Neuronal stem cell (in vitro differentiated cells): ENCODE measurements at regions not wholly inside any gene's neighbourhood (a gene's known extent, or its start where the extent isn't known, plus 50 kb on each side); places are given as distances from the start of the nearest gene placed in this dataset.

Experiments
- DNase-seq: peaks from one replicate; pipeline ENCODE4 v3.0.0-alpha.2; 2013; ENCODE audit warnings: low spot score
- H2AFZ ChIP-seq: one replicate; pipeline ENCODE4 v1.6.1; 2013; ENCODE audit warnings: mild to moderate bottlenecking, low read length, inconsistent platforms
- H2AK5ac ChIP-seq: 2 replicates; pipeline ENCODE4 v1.6.1; 2013; ENCODE audit warnings: low read depth, mild to moderate bottlenecking, inconsistent platforms, low read length, moderate library complexity, mixed read lengths
- H2BK120ac ChIP-seq: 2 replicates; pipeline ENCODE4 v1.6.1; 2013; ENCODE audit warnings: low read depth, mild to moderate bottlenecking, inconsistent platforms, low read length, moderate library complexity, mixed read lengths
- H2BK12ac ChIP-seq: one replicate; pipeline ENCODE4 v1.6.1; 2013; ENCODE audit warnings: low read length, inconsistent platforms
- H2BK15ac ChIP-seq: 2 replicates; pipeline ENCODE4 v1.6.1; 2013; ENCODE audit warnings: mild to moderate bottlenecking, low read length, inconsistent platforms, mixed read lengths
- H2BK5ac ChIP-seq: one replicate; pipeline ENCODE4 v1.6.1; 2013; ENCODE audit warnings: inconsistent platforms, mild to moderate bottlenecking, low read length, moderate library complexity
- H3K14ac ChIP-seq: one replicate; pipeline ENCODE4 v1.6.1; 2013; ENCODE audit warnings: low read length, inconsistent platforms
- H3K18ac ChIP-seq: 2 replicates; pipeline ENCODE4 v1.6.1; 2013; ENCODE audit warnings: low read length, inconsistent platforms
- H3K23ac ChIP-seq: 2 replicates; pipeline ENCODE4 v1.6.1; 2013; ENCODE audit warnings: low read depth, mild to moderate bottlenecking, mixed read lengths, low read length, inconsistent platforms; ENCODE audit not compliant: poor library complexity
- H3K27ac ChIP-seq: replicated peaks from 3 replicates; pipeline ENCODE4 v1.5.1; 2013; ENCODE audit warnings: low read length, inconsistent platforms
- H3K27me3 ChIP-seq, 3 experiments: 2 replicates each; pipeline ENCODE4 v1.6.1; 2013; ENCODE audit warnings: low read length in 3 of 3, mild to moderate bottlenecking in 2 of 3, inconsistent platforms in 1 of 3, low read depth in 1 of 3, mixed read lengths in 1 of 3, moderate library complexity in 1 of 3; ENCODE audit not compliant: control insufficient read depth in 3 of 3, insufficient read depth in 3 of 3
- H3K36me3 ChIP-seq, 2 donors: replicated peaks in 1 of 2; 2 replicates each; pipeline ENCODE4 v1.6.1; 2013; ENCODE audit warnings: low read length in 2 of 2; ENCODE audit not compliant: control insufficient read depth in 2 of 2, insufficient read depth in 2 of 2
- H3K4ac ChIP-seq: 2 replicates; pipeline ENCODE4 v1.6.1; 2013; ENCODE audit warnings: inconsistent platforms, mild to moderate bottlenecking, low read length, moderate library complexity
- H3K4me1 ChIP-seq, 2 donors: 1 replicate in 1 of 2; 2 replicates in 1 of 2; pipeline ENCODE4 v1.6.1; 2013; ENCODE audit warnings: low read length in 2 of 2, low read depth in 1 of 2; ENCODE audit not compliant: control insufficient read depth in 2 of 2, insufficient read depth in 1 of 2
- H3K4me2 ChIP-seq: one replicate; pipeline ENCODE4 v1.6.1; 2013; ENCODE audit warnings: mild to moderate bottlenecking, low read length, inconsistent platforms; ENCODE audit not compliant: insufficient read depth, poor library complexity, severe bottlenecking
- H3K4me3 ChIP-seq, 2 donors: 2 replicates each; pipeline ENCODE4 v1.5.1; 2013; ENCODE audit warnings: low read length in 2 of 2, mild to moderate bottlenecking in 2 of 2, inconsistent platforms in 1 of 2, moderate library complexity in 1 of 2
- H3K79me1 ChIP-seq: one replicate; pipeline ENCODE4 v1.6.1; 2013; ENCODE audit warnings: low read depth, mild to moderate bottlenecking, inconsistent platforms, low read length, moderate library complexity
- H3K9ac ChIP-seq: one replicate; pipeline ENCODE4 v1.6.1; 2013; ENCODE audit warnings: mild to moderate bottlenecking, low read depth, low read length, inconsistent platforms; ENCODE audit not compliant: poor library complexity
- H3K9me3 ChIP-seq, 2 donors: replicated peaks in 1 of 2; 2 replicates each; pipeline versions ENCODE3 to v1.6.1; 2013; ENCODE audit warnings: low read length in 2 of 2, mild to moderate bottlenecking in 2 of 2, inconsistent platforms in 1 of 2, low read depth in 1 of 2, mixed read lengths in 1 of 2, moderate library complexity in 1 of 2; ENCODE audit not compliant: control insufficient read depth in 2 of 2, insufficient read depth in 1 of 2
- H4K8ac ChIP-seq: one replicate; pipeline ENCODE4 v1.6.1; 2013; ENCODE audit warnings: low read depth, mild to moderate bottlenecking, inconsistent platforms, low read length, moderate library complexity
- H4K91ac ChIP-seq: one replicate; pipeline ENCODE4 v1.6.1; 2013; ENCODE audit warnings: low read length, low read depth, mild to moderate bottlenecking, inconsistent platforms; ENCODE audit not compliant: poor library complexity
- WGBS, 2 donors: extraction: QIAGEN DNeasy Blood & Tissue Kit; methylation state at CpG; one replicate each; pipeline ENCODE4 v1.1.7; 2013; ENCODE audit warnings: missing lambda C conversion rate in 2 of 2, mixed read lengths in 1 of 2; ENCODE audit not compliant: insufficient read length in 2 of 2, insufficient replicate concordance in 1 of 2; ENCODE audit errors: extremely low coverage in 2 of 2; 5-methylcytosine and 5-hydroxymethylcytosine counted together

GRCh38 chr7:33805630-33806233 is 99.6 kb upstream of the BMPER start:
- H3K27me3 ChIP-seq = no peaks in the 10 kb centered on the region
- no peak overlapping the region for H4K8ac ChIP-seq
- H2BK120ac ChIP-seq = no peak overlapping the region
- H3K79me1 ChIP-seq = no peaks in the 10 kb centered on the region
- DNase-seq = no peak
- H2BK12ac ChIP-seq = no peak overlapping the region
- WGBS, 2 donors = no CpG with 5 or more reads among the region's 7 CpGs
- no peak overlapping the region for H2BK15ac ChIP-seq
- H4K91ac ChIP-seq = no peak overlapping the region
- no peak overlapping the region for H3K4me3 ChIP-seq
- no peak overlapping the region for H3K14ac ChIP-seq
- H3K4me2 ChIP-seq = no peak overlapping the region
- no peaks in the 10 kb centered on the region for H3K36me3 ChIP-seq
- no peak overlapping the region for H3K4ac ChIP-seq
- H3K9me3 ChIP-seq = no peaks in the 10 kb centered on the region
- H2BK5ac ChIP-seq = no peak overlapping the region
- H3K9ac ChIP-seq = no peak overlapping the region
- H3K18ac ChIP-seq = no peak overlapping the region
- no peak overlapping the region for H2AK5ac ChIP-seq
- no peak overlapping the region for H2AFZ ChIP-seq
- no peak overlapping the region for H3K27ac ChIP-seq
- peaks cover 0 to 11% of the 10 kb centered on the region in 2 donors for H3K4me1 ChIP-seq
- no peak overlapping the region for H3K23ac ChIP-seq

GRCh38 chr7:33806298-33807154 is 98.8 kb upstream of the BMPER start:
- Histone ChIP-seq H3K36me3 (no peaks in the 10 kb centered on the region), H3K27ac (no peak overlapping the region), H4K8ac (no peak overlapping the region), H2AFZ (no peak overlapping the region), H3K23ac (no peak overlapping the region), H4K91ac (no peak overlapping the region), H3K27me3 (no peaks in the 10 kb centered on the region), H3K4me3 (no peak overlapping the region), H2BK12ac (no peak overlapping the region), H2BK120ac (no peak overlapping the region), H3K9ac (no peak overlapping the region), H3K79me1 (no peaks in the 10 kb centered on the region), H3K4ac (no peak overlapping the region), H2BK5ac (no peak overlapping the region), H2AK5ac (no peak overlapping the region), H3K18ac (no peak overlapping the region), H2BK15ac (no peak overlapping the region), H3K9me3 (no peaks in the 10 kb centered on the region), H3K4me1 (peaks cover 0 to 11% of the 10 kb centered on the region in 2 donors), H3K14ac (no peak overlapping the region), H3K4me2 (no peak overlapping the region)
- WGBS, 2 donors = no CpG with 5 or more reads among the region's 5 CpGs
- DNase-seq = no peak

GRCh38 chr7:33807155-33807530 is 98.2 kb upstream of the BMPER start:
- Histone ChIP-seq H3K18ac (no peak overlapping the region), H3K27ac (no peak overlapping the region), H2BK12ac (no peak overlapping the region)

GRCh38 chr7:33807779-33808482 is 97.4 kb upstream of the BMPER start:
- Histone ChIP-seq H3K9me3 (no peaks in the 10 kb centered on the region), H3K4ac (no peak overlapping the region), H2AK5ac (no peak overlapping the region)

More at GRCh38 chr7:33807155-33807530, 98.2 kb upstream of the BMPER start:
- Histone ChIP-seq H4K8ac (no peak overlapping the region), H3K14ac (no peak overlapping the region), H2BK15ac (no peak overlapping the region), H3K4ac (no peak overlapping the region), H3K4me2 (no peak overlapping the region), H2BK120ac (no peak overlapping the region), H3K4me1 (peaks cover 0 to 11% of the 10 kb centered on the region in 2 donors), H4K91ac (no peak overlapping the region), H3K36me3 (no peaks in the 10 kb centered on the region), H3K9ac (no peak overlapping the region), H3K27me3 (no peaks in the 10 kb centered on the region), H2AK5ac (no peak overlapping the region), H2BK5ac (no peak overlapping the region), H3K9me3 (no peaks in the 10 kb centered on the region), H2AFZ (no peak overlapping the region), H3K79me1 (no peaks in the 10 kb centered on the region), H3K23ac (no peak overlapping the region), H3K4me3 (no peak overlapping the region)
- no CpG with 5 or more reads among the region's 5 CpGs for WGBS, 2 donors
- DNase-seq = no peak

More at GRCh38 chr7:33807779-33808482, 97.4 kb upstream of the BMPER start:
- no peaks in the 10 kb centered on the region for H3K36me3 ChIP-seq
- H3K79me1 ChIP-seq = no peaks in the 10 kb centered on the region
- no peak overlapping the region for H2BK12ac ChIP-seq
- H3K9ac ChIP-seq = no peak overlapping the region
- H2AFZ ChIP-seq = no peak overlapping the region
- no peak overlapping the region for H4K8ac ChIP-seq
- no peaks in the 10 kb centered on the region for H3K27me3 ChIP-seq
- DNase-seq = no peak
- H3K23ac ChIP-seq = no peak overlapping the region
- H3K27ac ChIP-seq = no peak overlapping the region
- no peak overlapping the region for H3K4me3 ChIP-seq
- peaks cover 0 to 11% of the 10 kb centered on the region in 2 donors for H3K4me1 ChIP-seq
- no peak overlapping the region for H4K91ac ChIP-seq
- no peak overlapping the region for H2BK5ac ChIP-seq
- no peak overlapping the region for H2BK15ac ChIP-seq
- H3K14ac ChIP-seq = no peak overlapping the region
- WGBS, 2 donors = no CpG with 5 or more reads among the region's 10 CpGs
- no peak overlapping the region for H3K4me2 ChIP-seq
- H2BK120ac ChIP-seq = no peak overlapping the region
- no peak overlapping the region for H3K18ac ChIP-seq
